DMS79 (cell line): ENCODE measurements at regions not wholly inside any gene's neighbourhood (a gene's known extent, or its start where the extent isn't known, plus 50 kb on each side); places are given as distances from the start of the nearest gene placed in this dataset.
"Not testable (repeated sequence)": the region's sequence is repeated elsewhere in the genome, so short reads cannot be mapped to it uniquely, and the experiment has no call there.

Source experiments
- DNase-seq: peaks from one replicate; lab custom pipeline; 2025; lab: John Stamatoyannopoulos, UW

DNA sequence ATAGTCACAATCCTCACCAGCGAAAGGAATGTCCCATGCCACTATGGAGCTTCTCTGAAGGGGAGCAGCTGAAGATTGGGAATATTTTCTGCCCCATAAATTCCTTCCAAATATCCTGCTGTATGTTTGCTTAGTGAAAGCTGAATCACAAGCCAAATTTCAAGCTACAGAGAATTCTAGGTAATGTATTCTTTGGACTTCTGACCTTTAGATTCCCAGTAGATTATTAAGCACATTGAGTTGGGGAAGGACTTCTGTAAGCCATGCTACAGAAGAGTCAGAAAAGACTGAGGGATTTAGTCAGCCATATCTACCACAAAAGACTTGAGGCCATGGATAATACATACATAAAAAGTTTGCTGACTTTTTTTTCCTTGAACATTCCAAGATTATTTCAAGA, 1342.0 kb upstream of the NUDT12 start:
- no peak for DNase-seq

GRCh38 chr5:104903941-104904340, 1341.4 kb upstream of the NUDT12 start:
- DNase-seq, result no peak

DNA sequence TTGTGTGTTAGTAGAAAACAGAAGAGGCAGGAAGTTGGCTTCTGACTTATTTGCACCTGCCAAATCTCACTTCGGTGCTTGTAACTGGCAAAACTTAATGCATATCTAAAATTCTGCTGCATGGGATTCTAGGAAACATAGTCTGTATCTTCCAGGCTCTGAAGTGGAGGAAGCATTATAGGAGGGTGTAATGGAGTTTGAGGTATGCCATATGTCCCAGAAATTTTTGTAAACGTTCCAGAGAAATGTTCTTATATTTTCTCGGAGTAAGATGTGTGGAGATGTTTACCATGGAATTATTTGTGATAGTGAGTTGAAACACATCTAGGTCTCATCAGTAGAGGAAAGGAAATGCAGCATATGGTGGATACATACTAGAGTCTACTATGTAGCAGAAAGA, 1329.0 kb upstream of the NUDT12 start:
- no peak for DNase-seq

- DNase-seq, result no peak
These were observed 1328.2 kb upstream of the NUDT12 start for GRCh38 chr5:104890767-104891166.

- no peak for DNase-seq
These were observed 1296.8 kb upstream of the NUDT12 start for GRCh38 chr5:104859437-104859836.

DNA sequence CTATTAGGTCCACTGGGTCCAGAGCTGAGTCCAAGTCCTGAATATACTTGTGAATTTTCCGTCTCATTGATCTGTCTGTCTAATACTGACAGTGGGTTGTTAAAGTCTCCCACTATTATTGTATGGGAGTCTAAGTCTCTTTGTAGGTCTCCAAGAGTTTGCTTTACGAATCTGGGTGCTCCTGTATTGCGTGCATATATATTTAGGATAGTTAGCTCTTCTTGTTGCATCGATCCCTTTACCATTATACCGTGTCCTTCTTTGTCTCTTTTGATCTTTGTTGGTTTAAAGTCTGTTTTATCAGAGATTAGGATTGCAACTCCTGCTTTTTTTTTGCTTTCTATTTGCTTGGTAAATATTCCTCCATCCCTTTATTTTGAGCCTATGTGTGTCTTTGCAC, 1289.5 kb upstream of the NUDT12 start:
- DNase-seq, result not testable (repeated sequence)

GRCh38 chr5:104845541-104845940, 1283.0 kb upstream of the NUDT12 start:
- DNase-seq, result no peak

GRCh38 chr5:104843822-104844221, 1281.2 kb upstream of the NUDT12 start:
- DNase-seq, result no peak

DNA sequence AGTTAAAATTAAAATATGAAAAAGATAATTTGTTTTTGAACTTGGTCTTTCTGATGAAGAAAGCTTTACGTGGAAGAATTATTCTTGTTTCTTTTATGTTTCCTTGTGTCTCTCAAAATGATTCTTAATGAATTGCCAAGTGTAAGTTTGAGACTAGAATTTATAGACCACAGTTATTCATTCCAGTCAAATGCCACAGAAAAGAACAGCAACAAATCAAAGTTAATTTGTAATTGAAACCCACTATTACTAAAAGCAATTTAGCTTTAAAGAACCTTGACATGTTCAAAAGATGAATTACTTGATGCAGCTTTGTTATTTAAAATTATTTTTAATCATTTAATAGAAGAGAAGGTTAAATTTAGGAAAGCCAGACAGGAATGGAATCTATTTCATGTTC, 1277.7 kb upstream of the NUDT12 start:
- no peak for DNase-seq

DNA sequence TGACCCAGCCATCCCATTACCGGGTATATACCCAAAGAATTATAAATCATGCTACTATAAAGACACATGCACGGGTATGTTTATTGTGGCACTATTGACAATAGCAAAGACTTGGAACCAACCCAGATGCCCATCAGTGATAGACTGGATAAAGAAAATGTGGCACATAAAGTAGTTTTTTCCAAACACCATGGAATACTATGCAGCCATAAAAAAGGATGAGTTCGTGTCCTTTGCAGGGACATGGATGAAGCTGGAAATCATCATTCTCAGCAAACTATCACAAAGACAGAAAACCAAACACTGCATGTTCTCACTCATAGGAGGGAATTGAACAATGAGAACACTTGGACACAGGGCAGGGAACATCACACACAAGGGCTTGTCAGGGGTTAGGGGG, 1268.9 kb upstream of the NUDT12 start:
- DNase-seq, result not testable (repeated sequence)

- no peak for DNase-seq
These were observed 1259.0 kb upstream of the NUDT12 start for GRCh38 chr5:104821606-104822005.

GRCh38 chr5:104817127-104817526, 1254.5 kb upstream of the NUDT12 start:
- DNase-seq, result no peak

DNA sequence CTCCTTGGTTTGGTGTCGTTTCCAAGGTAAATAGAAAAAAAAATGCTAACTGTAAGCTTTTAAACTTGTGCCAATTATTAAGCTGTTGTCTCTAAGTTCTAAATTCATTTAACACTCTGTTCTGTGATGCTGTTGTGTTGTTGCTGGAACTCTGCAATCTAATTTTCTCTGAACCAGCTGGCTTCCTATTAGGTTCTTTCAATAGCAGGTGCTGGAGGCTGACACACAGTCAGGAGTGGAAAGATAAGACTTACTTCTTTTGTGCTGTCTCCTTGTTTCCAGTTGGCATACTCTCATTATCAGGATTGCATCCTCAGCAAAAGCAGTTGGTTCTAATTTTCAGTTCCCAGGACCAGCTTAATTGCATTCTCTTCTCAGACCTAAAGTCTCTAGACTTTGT, 1252.6 kb upstream of the NUDT12 start:
- no peak for DNase-seq

DNA sequence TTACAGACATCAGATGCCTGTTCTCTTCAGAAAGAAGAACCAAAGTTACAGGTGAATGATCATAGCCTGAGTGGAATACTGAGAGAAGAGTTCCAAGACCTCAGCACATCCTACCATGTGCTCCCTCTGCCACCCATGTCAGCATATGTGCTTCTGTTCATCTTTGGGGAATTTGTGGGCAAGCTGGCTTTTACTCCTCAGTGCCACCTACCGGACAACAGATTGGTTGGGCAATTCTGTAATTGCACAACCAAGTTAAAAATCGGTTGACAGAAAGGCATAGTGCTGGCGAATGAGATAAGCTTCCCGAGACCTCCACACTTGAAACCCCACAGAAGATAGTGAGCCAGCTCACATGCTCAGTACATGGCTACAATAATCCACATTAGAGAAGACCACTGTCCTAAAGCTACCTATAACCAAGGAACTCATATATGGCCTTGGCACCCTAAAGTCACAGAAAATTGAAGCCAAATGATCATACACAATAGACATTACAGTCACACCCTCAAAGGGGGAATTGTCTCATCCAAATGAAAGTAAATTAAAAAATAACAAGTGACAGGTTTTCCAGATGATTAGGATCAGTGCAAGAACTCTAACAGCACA, 1238.0 kb upstream of the NUDT12 start:
- no peak for DNase-seq

DNA sequence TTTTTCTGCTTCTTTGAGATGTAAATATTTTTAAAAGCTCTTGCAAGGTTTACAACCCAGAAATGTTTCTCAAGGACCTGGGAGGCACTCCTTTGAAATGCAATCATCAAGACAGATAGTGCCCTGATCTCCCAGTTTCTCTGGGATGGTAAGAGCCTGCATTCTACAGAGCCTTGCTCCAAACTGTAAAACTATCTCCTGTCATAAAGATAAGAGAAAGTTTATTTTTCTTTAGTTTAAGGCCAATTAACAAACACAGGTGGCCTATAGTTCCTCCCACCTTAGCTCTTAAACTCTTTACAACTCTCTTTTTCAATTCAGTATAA, 1231.1 kb upstream of the NUDT12 start:
- DNase-seq, result no peak

DNA sequence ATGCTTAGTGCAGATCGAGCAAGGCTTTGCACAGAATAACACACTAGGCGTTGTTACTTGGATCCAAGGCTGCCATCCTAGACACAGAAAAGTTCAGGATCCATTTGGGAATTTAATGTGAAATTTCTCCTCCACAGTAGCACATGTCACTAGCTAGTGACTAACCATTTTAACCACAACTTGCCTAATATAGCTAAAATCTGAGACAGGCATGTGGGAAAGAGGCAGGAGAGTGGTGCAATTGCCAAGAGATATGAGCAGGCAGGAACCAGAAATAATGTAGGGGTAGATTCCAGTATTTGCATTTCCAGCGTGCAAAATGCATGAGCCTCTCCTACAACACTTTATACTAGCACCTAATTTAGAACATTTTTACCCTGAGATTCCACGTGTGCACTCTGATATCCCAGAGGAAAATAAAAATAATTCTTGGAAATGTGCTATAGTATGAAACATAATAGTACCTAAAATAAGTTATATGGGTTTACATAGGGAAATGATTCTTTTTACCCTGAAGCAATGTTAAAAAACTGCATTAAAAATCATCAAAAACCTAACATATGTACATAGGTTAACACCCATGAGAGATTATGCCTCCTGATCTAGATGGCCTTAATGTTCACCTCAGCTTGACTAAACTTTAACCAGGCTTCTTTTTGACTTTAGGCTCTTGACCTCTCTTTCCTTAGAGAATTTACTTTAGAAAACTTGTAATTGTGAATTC, 1230.6 kb upstream of the NUDT12 start:
- DNase-seq, result no peak

DNA sequence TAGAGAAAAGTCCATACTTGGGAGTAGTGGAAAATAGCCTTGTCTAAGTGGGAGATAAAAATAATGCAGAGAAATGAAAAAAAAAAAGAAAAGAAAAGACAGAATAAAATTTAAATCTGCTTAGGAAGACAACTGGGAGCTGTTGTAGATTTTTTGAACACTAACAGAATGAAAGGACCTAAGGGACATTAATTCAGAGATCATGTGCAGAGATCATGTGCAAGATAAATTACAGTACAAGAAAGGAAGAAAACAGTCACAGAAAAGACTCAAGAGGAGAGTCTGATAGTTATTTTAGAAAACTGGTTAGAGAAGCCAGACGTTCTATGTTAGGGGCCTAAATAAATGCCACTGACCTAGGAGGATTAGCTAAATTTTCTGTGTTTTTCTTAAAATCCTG, 1226.8 kb upstream of the NUDT12 start:
- no peak for DNase-seq

GRCh38 chr5:104785097-104785496, 1222.5 kb upstream of the NUDT12 start:
- DNase-seq, result no peak

DNA sequence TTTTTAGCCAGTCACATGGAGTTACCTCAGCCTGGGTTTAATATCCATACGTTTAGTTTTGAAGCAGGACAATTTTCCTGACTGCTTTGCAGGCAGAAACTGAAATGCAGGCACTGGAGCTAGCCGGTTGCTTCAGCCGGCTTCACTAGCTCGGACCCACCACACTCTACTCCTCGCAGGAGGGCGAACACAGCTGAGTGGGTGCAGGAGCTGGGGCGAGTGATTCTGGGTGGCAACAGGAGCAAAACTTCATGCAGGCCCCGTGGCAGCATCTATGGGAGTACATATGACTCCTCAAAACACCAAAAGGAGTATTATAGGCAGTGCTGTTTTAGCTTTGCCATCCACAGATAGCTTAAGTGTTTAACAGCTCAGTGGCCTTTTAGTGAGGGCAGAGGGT, 1211.8 kb upstream of the NUDT12 start:
- no peak for DNase-seq

GRCh38 chr5:104764197-104764596, 1201.6 kb upstream of the NUDT12 start:
- DNase-seq, result no peak

- no peak for DNase-seq
These were observed 1200.6 kb upstream of the NUDT12 start for GRCh38 chr5:104763216-104763615.

DNA sequence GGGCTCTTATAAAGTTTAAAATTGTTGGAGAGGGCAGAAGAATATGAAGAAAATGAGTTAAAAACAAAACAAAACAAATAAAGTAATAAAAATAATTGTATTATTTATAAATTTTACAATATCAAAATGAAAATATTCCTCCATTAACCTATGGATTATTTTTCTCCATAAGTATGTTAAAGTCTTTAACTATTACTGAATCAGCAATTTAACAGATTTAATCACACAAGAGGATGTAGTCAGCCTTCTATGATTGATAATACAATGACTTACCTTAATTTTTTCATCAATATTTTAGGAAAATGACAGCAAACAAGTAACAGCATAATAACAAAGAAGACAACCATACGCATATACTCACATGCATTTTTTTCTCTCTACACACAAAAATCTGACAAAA, 1195.3 kb upstream of the NUDT12 start:
- DNase-seq, result no peak

GRCh38 chr5:104755806-104756205, 1193.2 kb upstream of the NUDT12 start:
- no peak for DNase-seq

- DNase-seq, result no peak
These were observed 1191.9 kb upstream of the NUDT12 start for GRCh38 chr5:104754311-104754995.
